H9 (cell line): ENCODE measurements at regions not wholly inside any gene's neighbourhood (a gene's known extent, or its start where the extent isn't known, plus 50 kb on each side); places are given as distances from the start of the nearest gene placed in this dataset.

Experiments
- DNase-seq: peaks from one replicate; pipeline ENCODE4 v3.0.0-alpha.2; 2017
- H2AFZ ChIP-seq: one replicate; pipeline ENCODE4 v1.6.1; 2013; ENCODE audit warnings: mild to moderate bottlenecking, low read length, control low read depth, moderate library complexity
- H2AK5ac ChIP-seq: 2 replicates; pipeline ENCODE4 v1.6.1; 2013; ENCODE audit warnings: low read length, control low read depth, mixed read lengths; ENCODE audit not compliant: insufficient read length
- H2BK120ac ChIP-seq: one replicate; pipeline ENCODE4 v1.6.1; 2013; ENCODE audit warnings: low read depth, mild to moderate bottlenecking, low read length, control low read depth, inconsistent platforms; ENCODE audit not compliant: poor library complexity, severe bottlenecking
- H2BK12ac ChIP-seq: 2 replicates; pipeline ENCODE4 v1.6.1; 2013; ENCODE audit warnings: low read length, control low read depth, mixed read lengths, low read depth; ENCODE audit not compliant: insufficient read length
- H2BK15ac ChIP-seq: 2 replicates; pipeline ENCODE4 v1.6.1; 2013; ENCODE audit warnings: low read depth, low read length, control low read depth
- H2BK20ac ChIP-seq: one replicate; pipeline ENCODE4 v1.6.1; 2013; ENCODE audit warnings: low read depth, mild to moderate bottlenecking, low read length, control low read depth, inconsistent platforms; ENCODE audit not compliant: poor library complexity, severe bottlenecking
- H2BK5ac ChIP-seq: 2 replicates; pipeline ENCODE4 v1.6.1; 2013; ENCODE audit warnings: low read length, control low read depth, mixed read lengths; ENCODE audit not compliant: insufficient read length
- H3K14ac ChIP-seq: 2 replicates; pipeline ENCODE4 v1.6.1; 2013; ENCODE audit warnings: low read length, control low read depth; ENCODE audit not compliant: insufficient read depth
- H3K18ac ChIP-seq: 2 replicates; pipeline ENCODE4 v1.6.1; 2013; ENCODE audit warnings: low read depth, mild to moderate bottlenecking, mixed read lengths, low read length, control low read depth; ENCODE audit not compliant: insufficient read length
- H3K23ac ChIP-seq: 2 replicates; pipeline ENCODE4 v1.6.1; 2013; ENCODE audit warnings: low read length, control low read depth, mixed read lengths, low read depth; ENCODE audit not compliant: insufficient read length
- H3K23me2 ChIP-seq: 2 replicates; pipeline ENCODE4 v1.6.1; 2013; ENCODE audit warnings: low read depth, mild to moderate bottlenecking, mixed read lengths, low read length, control low read depth; ENCODE audit not compliant: insufficient read length, poor library complexity, severe bottlenecking
- H3K27ac ChIP-seq: 2 replicates; pipeline ENCODE4 v1.5.1; 2013; ENCODE audit warnings: low read length, control low read depth, mixed read lengths, low read depth; ENCODE audit not compliant: insufficient read length
- H3K27me3 ChIP-seq: 2 replicates; pipeline ENCODE4 v1.6.1; 2013; ENCODE audit warnings: low read length, control low read depth, inconsistent platforms; ENCODE audit not compliant: insufficient read depth
- H3K4ac ChIP-seq: 2 replicates; pipeline ENCODE4 v1.6.1; 2013; ENCODE audit warnings: low read depth, mild to moderate bottlenecking, control low read depth, inconsistent platforms, low read length, moderate library complexity
- H3K4me1 ChIP-seq: 2 replicates; pipeline ENCODE4 v1.6.1; 2013; ENCODE audit warnings: low read length, control low read depth, inconsistent platforms; ENCODE audit not compliant: insufficient read depth
- H3K4me2 ChIP-seq: 2 replicates; pipeline ENCODE4 v1.6.1; 2013; ENCODE audit warnings: low read length, control low read depth, mixed read lengths; ENCODE audit not compliant: insufficient read length, insufficient read depth
- H3K56ac ChIP-seq: 2 replicates; pipeline ENCODE4 v1.6.1; 2013; ENCODE audit warnings: low read depth, mild to moderate bottlenecking, mixed read lengths, low read length, control low read depth; ENCODE audit not compliant: insufficient read length
- H3K79me1 ChIP-seq: 2 replicates; pipeline ENCODE4 v1.6.1; 2013; ENCODE audit warnings: low read depth, mild to moderate bottlenecking, moderate library complexity, low read length, control low read depth, inconsistent platforms; ENCODE audit not compliant: insufficient read depth, poor library complexity, severe bottlenecking
- H3K79me2 ChIP-seq: 2 replicates; pipeline ENCODE4 v1.6.1; 2013; ENCODE audit warnings: low read length, control low read depth, inconsistent platforms; ENCODE audit not compliant: insufficient read depth
- H3K9ac ChIP-seq: 2 replicates; pipeline ENCODE4 v1.6.1; 2013; ENCODE audit warnings: low read length, control low read depth, mixed read lengths; ENCODE audit not compliant: insufficient read length; ENCODE audit errors: extremely low read depth
- H3K9me3 ChIP-seq: one replicate; pipeline ENCODE4 v1.6.1; 2013; ENCODE audit warnings: low read depth, low read length, inconsistent platforms; ENCODE audit not compliant: control insufficient read depth
- H3T11ph ChIP-seq: one replicate; pipeline ENCODE4 v1.6.1; 2013; ENCODE audit warnings: mild to moderate bottlenecking, low read length, control low read depth, inconsistent platforms
- H4K20me1 ChIP-seq: one replicate; pipeline ENCODE4 v1.6.1; 2013; ENCODE audit not compliant: control insufficient read depth, insufficient read length, insufficient read depth
- H4K5ac ChIP-seq: 2 replicates; pipeline ENCODE4 v1.6.1; 2013; ENCODE audit warnings: low read depth, mild to moderate bottlenecking, mixed read lengths, low read length, control low read depth; ENCODE audit not compliant: insufficient read length
- H4K8ac ChIP-seq: replicated peaks from 2 replicates; pipeline ENCODE4 v1.6.1; 2013; ENCODE audit warnings: low read length, control low read depth, mixed read lengths, low read depth; ENCODE audit not compliant: insufficient read length
- H4K91ac ChIP-seq: 2 replicates; pipeline ENCODE4 v1.6.1; 2013; ENCODE audit warnings: low read depth, mild to moderate bottlenecking, moderate library complexity, mixed read lengths, low read length, control low read depth; ENCODE audit not compliant: insufficient read length
- H3K27ac Mint-ChIP-seq, 3 experiments: 2 replicates in 2 of 3; 3 replicates in 1 of 3; pipeline ENCODE4 v1.8.0; 2020 to 2021; ENCODE audit warnings: mixed read lengths in 3 of 3, mild to moderate bottlenecking in 1 of 3, moderate library complexity in 1 of 3
- H3K27me3 Mint-ChIP-seq: 2 replicates; pipeline ENCODE4 v1.8.0; 2021; ENCODE audit warnings: low read depth, mild to moderate bottlenecking, moderate library complexity, mixed read lengths
- H3K36me3 Mint-ChIP-seq, 3 experiments: 2 replicates in 2 of 3; 3 replicates in 1 of 3; pipeline ENCODE4 v1.8.0; 2020 to 2021; ENCODE audit warnings: low read depth in 3 of 3, mixed read lengths in 3 of 3; ENCODE audit not compliant: insufficient read depth in 1 of 3
- H3K4me1 Mint-ChIP-seq, 2 experiments: 2 replicates each; pipeline ENCODE4 v1.8.0; 2020; ENCODE audit warnings: mixed read lengths in 2 of 2
- H3K4me3 Mint-ChIP-seq, 2 experiments: 2 replicates in 1 of 2; 3 replicates in 1 of 2; pipeline ENCODE4 v1.8.0; 2020 to 2021; ENCODE audit warnings: mild to moderate bottlenecking in 2 of 2, mixed read lengths in 2 of 2, moderate library complexity in 1 of 2
- H3K9me3 Mint-ChIP-seq, 2 experiments: 2 replicates in 1 of 2; 3 replicates in 1 of 2; pipeline ENCODE4 v1.8.0; 2020; ENCODE audit warnings: mild to moderate bottlenecking in 2 of 2, mixed read lengths in 2 of 2, moderate library complexity in 1 of 2
- CTCF ChIP-seq: fragments of 200-600 bp; sonication (generic); conservative IDR thresholded peaks from 3 replicates; pipeline ENCODE4 v1.8.0; 2021; ENCODE audit warnings: antibody characterized with exemption, mild to moderate bottlenecking
- WGBS: extraction: QIAGEN DNeasy Blood & Tissue Kit; methylation state at CpG from one replicate; pipeline ENCODE4 v1.1.7; 2013; ENCODE audit warnings: missing lambda C conversion rate, low lambda C conversion rate, mixed read lengths; ENCODE audit not compliant: insufficient read length; ENCODE audit errors: extremely low coverage; 5-methylcytosine and 5-hydroxymethylcytosine counted together

GRCh38 chr12:85441741-85442140 is 161.7 kb downstream of the ALX1 start:
- Histone ChIP-seq H3K4me1 (no peaks in the 10 kb centered on the region), H3K4me2 (no peak overlapping the region), H3K79me1 (no peaks in the 10 kb centered on the region), H3K4ac (no peak overlapping the region), H3T11ph (no peak overlapping the region), H3K18ac (no peak overlapping the region), H3K27ac (no peak overlapping the region), H4K5ac (no peak overlapping the region), H3K27me3 (no peaks in the 10 kb centered on the region), H2AFZ (no peak overlapping the region), H2BK20ac (no peak overlapping the region), H3K23me2 (no peaks in the 10 kb centered on the region), H3K9ac (no peak overlapping the region), H3K14ac (no peak overlapping the region), H2BK5ac (no peak overlapping the region), H2BK120ac (no peak overlapping the region), H3K56ac (no peak overlapping the region), H4K91ac (no peak overlapping the region), H3K23ac (no peak overlapping the region), H4K20me1 (no peaks in the 10 kb centered on the region), H3K9me3 (no peaks in the 10 kb centered on the region), H2AK5ac (no peak overlapping the region), H2BK12ac (no peak overlapping the region), H2BK15ac (no peak overlapping the region), H4K8ac (no peak overlapping the region), H3K79me2 (no peaks in the 10 kb centered on the region)
- no peaks in the 10 kb centered on the region; a peak in 1 of 4 replicates for H3K4me1 Mint-ChIP-seq
- H3K4me3 Mint-ChIP-seq, result no peak overlapping the region
- no peaks in the 10 kb centered on the region for H3K27me3 Mint-ChIP-seq
- no peak overlapping the region for H3K27ac Mint-ChIP-seq
- H3K9me3 Mint-ChIP-seq, result no peaks in the 10 kb centered on the region
- no peak for DNase-seq
- WGBS, result no CpG with 5 or more reads among the region's 1 CpG
- no peaks in the 10 kb centered on the region; a peak in 1 of 7 replicates for H3K36me3 Mint-ChIP-seq
- peak; percentile 46 for TF ChIP-seq CTCF
